CD4-positive, alpha-beta T cell treated with Interleukin-4 for 1 hour (primary cell): ENCODE measurements at regions not wholly inside any gene's neighbourhood (a gene's known extent, or its start where the extent isn't known, plus 50 kb on each side); places are given as distances from the start of the nearest gene placed in this dataset.

Source experiments
- DNase-seq, 2 donors: peaks; one replicate each; pipeline ENCODE4 v3.0.0-alpha.2; 2020 to 2022

- no peak for DNase-seq
Measured at GRCh38 chr15:96264801-96265515, 65.5 kb upstream of the NR2F2 start.

GRCh38 chr15:96266456-96266855 lies 64.0 kb upstream of the NR2F2 start:
- DNase-seq: no peak

- no peak for DNase-seq
Measured at GRCh38 chr15:96267463-96267862, 63.0 kb upstream of the NR2F2 start.

GRCh38 chr15:96268442-96269204 lies 61.9 kb upstream of the NR2F2 start:
- DNase-seq: no peak

GRCh38 chr15:96270581-96271172 lies 59.8 kb upstream of the NR2F2 start:
- DNase-seq: no peak

GRCh38 chr15:96272427-96272826 lies 58.1 kb upstream of the NR2F2 start:
- no peak for DNase-seq

- no peak for DNase-seq
Measured at GRCh38 chr15:96273317-96274086, 57.0 kb upstream of the NR2F2 start.

- no peak for DNase-seq
Measured at GRCh38 chr15:96274087-96274440, 56.4 kb upstream of the NR2F2 start.

- DNase-seq: no peak
Measured at GRCh38 chr15:96274698-96275097, 55.8 kb upstream of the NR2F2 start.

- no peak for DNase-seq
Measured at GRCh38 chr15:96276438-96277210, 53.9 kb upstream of the NR2F2 start.
